Activated CD4-positive, alpha-beta T cell treated with anti-CD3 and anti-CD28 coated beads, Interleukin-2, amount 50 U/mL, for 16 hours (primary cell): ENCODE measurements at regions not wholly inside any gene's neighbourhood (a gene's known extent, or its start where the extent isn't known, plus 50 kb on each side); places are given as distances from the start of the nearest gene placed in this dataset.

Experiments
- DNase-seq: peaks from one replicate; pipeline ENCODE4 v3.0.0-alpha.2; 2020

DNA sequence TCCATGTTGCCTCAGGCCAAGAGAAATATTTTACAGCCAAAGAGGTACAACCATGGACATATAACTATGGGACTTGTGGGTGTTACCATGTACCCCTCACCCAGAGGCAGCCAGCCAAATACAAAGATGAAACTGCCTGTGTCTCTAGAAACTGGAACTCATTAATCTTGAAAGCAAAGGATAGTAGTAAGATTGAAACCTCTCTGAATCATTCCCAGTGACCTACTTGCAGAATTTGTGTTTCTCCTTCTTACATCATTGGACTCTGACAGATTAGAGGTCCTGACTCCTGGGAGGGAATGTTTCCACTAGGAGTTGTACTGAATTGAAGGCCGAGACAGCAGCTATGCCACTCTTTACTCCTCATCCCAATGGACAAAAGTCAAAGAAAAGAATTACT, 257.4 kb upstream of the UBASH3B start:
- peak; percentile 68 for DNase-seq

DNA sequence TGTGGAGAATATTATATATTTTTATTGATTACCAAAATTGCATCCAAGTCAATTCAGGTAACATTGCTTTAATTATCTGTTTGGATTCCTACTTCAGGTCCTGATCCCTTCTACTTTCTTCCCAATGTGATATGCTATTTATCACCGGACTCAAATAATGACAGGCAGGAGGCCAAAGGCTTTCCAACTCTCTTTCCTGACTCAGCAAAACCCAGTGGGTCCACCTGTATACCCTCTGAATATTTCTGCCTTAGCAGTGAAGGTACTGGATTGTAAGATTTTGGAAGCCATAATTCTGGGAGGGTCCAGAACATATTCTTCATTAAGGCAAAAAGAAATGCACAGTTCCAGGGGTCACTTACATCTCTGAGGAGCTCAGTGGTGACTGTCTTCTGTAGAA, 260.2 kb upstream of the UBASH3B start:
- DNase-seq, result no peak

DNA sequence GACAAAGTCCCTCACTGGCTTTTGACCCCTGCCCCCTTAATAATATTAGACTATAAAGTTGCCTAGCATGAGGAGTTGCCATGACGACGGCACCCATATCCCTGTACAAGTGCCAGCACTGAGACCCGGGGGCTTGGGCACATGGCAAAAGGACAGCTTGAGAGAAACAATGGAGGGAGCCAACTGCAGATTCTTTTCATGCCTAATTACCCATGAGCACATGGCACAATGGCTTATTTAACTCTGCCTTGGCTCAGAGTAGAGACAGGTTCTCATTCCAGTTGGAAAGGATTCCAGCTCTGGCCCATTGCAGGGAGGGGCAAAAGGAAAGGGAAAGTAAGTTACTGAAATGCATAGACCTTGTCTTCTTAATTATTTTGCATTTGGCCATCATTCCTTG, 261.2 kb upstream of the UBASH3B start:
- DNase-seq, result no peak

DNA sequence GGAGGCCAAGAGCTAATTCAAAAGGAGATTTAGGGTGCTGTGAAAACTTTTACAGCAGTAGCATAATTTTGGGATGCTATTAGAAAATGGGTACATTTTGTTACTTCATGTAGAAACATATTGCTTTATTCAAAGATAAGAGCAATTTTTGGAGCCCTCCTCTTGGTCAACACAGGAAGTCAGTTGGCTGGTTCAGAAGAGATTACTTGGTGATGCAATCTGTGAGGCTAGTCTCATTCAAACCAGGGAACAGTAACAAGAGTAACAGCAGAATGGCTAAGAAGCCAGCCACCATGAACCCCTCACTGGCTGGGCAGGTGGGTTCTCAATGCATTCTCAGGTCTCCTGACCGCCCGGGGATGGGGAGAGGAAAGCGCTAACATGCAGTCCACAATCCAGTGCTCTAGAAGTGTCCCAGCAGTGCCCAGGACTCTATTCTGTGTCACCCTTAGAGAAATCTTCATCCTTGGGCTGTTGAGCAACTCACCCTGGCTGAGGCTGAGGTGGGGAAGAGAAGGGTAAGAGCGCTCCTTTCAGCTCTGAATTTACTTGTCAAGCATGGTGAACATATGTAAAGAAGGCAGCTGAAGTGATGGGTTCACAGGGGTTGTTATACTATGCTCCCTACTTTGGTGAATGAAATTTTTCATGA, 262.2 kb upstream of the UBASH3B start:
- no peak for DNase-seq

GRCh38 chr11:122392508-122392907, 263.0 kb upstream of the UBASH3B start:
- no peak for DNase-seq

DNA sequence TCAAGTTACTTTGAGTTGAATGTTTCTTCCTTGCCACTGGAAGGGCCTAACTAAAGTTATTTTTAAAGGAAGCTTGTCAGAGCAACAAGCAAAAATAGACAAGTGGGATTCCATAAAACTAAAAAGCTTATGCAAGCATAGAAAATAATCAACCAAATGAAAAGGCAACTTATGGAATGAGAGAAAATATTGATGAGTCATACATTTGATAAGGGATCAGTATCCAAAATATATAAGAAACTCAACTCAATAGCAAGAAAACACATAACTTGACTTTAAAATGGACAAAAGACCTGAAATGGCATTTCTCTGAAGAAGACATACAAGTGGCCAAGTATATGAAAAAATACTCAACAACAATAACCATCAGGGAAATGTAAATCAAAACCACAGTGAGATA, 264.5 kb upstream of the UBASH3B start:
- DNase-seq, result no peak

DNA sequence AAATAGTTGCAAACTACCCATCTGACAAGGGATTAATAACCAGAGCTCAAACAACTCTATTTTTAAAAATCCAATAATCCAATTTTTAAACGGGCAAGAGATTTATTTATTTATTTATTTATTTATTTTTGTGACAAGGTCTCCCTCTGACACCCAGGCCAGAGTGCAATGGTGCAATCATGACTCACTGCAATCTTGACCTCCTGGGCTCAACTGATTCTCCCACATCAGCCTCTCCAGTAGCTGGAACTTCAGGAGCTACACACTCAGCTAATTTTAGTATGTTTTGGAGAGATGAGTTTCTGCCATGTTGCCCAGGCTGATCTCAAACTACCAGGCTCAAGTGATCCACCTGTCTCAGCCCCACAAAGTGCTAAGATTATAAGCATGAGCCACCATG, 267.2 kb upstream of the BLID start:
- no peak for DNase-seq

DNA sequence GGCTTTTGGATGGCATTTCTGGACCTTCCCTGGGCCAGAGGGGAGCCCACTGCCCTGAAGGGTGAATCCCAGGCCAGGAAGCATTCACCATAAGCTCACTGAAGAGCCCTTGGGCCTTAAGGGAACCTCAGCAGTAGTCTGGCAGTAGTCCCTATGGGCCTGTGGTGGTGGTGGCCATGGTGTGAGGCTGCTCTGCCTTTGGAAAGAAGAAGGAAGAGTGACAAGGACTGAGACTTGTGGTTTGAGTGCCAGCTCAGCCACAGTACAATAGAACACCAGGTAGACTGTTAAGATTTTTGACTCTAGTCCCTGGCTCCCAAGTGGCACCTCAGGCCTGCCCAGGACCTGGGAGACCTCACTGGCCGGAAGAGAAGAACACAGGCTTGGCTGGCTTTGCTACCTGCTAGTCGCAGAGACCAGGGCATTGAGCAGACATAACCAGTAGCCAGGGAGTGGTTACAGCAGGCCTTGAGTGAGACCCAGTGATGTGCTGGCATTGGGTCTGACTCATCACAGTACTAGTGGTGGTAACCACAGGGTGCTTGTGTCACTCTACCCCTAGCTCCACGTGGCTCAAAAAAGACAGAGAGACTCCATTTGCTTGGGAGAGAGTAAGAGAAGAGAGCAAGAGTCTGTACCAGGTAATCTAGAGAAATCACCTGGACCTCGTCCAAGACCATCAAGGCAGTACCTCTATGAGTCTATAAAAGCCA, 259.8 kb upstream of the BLID start:
- peak; percentile 60 for DNase-seq

DNA sequence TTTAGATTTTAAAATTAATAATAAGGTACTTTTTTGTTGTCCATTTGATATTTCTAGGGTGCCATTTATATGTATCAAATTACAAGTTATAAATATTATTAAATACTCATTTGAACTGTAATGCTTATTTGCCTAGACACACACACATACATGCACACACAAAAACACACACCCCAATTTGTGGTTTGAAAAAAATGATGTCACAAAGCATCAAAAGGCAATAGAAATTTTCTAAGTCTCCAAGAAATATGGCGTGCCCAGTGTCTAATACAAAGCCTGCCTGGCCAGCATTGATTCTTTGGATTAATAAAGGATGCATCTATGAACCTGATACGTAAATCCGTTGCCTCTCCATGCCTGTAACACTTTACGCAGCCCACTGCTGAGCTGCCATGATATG, 252.8 kb upstream of the BLID start:
- DNase-seq, result no peak

GRCh38 chr11:122367809-122368231, 251.8 kb upstream of the BLID start:
- DNase-seq, result no peak

- no peak for DNase-seq
Measured at GRCh38 chr11:122365610-122366360, 249.8 kb upstream of the BLID start.

DNA sequence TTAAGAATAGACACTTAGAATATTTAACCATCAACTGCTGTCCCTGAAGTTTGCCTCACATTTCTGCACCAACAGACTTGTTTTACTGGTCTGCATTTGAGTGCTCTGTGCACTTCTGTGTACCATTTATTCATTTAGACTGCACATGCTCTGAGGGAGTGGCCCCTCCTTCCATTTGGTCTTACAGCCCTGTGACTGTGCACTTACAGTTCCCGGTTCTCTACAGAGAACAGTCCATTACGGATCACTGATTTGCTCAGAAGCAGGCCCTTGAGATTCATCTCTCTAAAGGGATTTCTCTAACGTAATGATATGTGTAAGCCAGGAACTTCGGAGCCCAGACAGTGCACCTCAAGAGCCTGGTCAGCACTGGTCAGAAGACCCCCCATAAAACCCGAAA, 247.3 kb upstream of the BLID start:
- DNase-seq, result no peak

DNA sequence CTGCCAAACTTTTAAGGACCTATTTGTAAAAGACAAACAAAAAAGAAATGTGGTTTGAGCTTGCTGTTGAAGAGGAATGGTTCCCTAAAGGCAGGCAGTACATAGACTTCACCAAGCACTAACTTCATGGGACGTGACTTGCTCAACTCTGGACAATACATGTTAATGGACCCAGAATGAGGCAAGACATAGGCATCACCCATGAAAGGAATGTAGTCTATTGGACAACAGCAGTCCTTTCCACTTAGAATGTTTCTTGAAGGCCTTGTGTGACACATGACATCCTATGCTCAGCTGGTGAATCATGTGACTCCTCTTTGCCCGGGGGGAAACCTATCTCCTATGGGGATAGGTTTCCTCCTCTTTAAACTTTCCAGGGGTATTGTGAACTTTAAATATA, 246.4 kb upstream of the BLID start:
- DNase-seq, result no peak

GRCh38 chr11:122360875-122361274, 244.9 kb upstream of the BLID start:
- no peak for DNase-seq

GRCh38 chr11:122359081-122359571, 243.1 kb upstream of the BLID start:
- no peak for DNase-seq

DNA sequence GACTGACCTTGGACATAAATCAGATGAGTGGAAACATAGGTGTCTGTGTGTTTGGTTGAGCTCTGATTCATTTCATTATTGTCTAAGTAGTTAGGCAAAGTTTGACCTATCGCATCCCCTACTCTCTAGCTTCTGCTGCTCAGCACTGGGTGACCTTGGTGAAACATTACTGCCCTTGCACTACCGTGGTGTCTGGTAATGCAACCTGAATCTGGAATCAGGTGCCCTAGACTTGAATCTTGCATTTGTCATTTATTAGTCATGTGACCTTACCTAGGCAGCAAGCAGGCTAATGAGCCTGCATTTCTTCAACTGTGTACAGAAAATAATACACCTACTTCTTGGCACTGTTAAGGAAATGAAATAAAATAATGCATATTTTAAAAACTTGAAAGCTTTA, 242.3 kb upstream of the BLID start:
- DNase-seq, result no peak

GRCh38 chr11:122355968-122356367, 240.0 kb upstream of the BLID start:
- DNase-seq, result no peak

- DNase-seq, result no peak
Measured at GRCh38 chr11:122354025-122354697, 238.1 kb upstream of the BLID start.

GRCh38 chr11:122353561-122353960, 237.5 kb upstream of the BLID start:
- DNase-seq, result no peak

- DNase-seq, result no peak
Measured at GRCh38 chr11:122348659-122349409, 232.8 kb upstream of the BLID start.

DNA sequence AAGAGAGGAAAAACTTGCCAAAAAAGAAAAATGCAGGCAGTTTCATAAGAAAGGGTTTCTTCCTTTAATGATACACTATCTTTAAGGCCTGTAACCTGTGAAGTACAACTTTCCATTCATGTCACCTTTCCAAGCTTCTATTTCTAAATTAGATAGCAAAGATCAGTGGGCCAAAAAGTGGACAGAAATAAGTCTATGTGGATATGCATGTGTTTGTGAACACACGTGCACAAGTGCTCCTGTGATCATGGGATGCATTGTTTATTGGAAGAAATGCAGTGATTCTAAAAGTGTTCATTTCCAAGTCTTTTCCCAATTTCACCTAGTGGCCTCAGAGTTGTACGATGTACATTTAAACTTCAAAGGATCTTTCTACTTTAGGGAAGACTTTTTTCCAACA, 230.0 kb upstream of the BLID start:
- no peak for DNase-seq

DNA sequence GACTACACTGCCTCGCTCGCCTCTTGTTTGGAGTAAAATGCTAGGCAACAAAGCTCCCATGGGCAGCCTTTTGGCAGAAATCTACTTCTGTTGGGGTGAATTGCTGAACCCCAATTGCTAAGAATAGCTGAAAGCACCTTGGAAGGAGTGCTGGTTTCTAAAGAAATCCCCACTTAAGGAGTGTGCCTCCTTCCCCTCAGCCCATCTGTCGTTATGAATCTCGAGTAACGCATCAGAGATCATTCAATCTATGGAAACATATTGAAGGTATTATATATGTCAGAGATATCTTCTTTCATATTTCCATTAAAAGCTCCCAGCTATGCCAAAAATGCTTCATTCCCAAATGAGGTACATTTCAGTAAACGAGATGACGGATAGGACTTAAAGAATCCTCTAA, 229.6 kb upstream of the BLID start:
- no peak for DNase-seq

DNA sequence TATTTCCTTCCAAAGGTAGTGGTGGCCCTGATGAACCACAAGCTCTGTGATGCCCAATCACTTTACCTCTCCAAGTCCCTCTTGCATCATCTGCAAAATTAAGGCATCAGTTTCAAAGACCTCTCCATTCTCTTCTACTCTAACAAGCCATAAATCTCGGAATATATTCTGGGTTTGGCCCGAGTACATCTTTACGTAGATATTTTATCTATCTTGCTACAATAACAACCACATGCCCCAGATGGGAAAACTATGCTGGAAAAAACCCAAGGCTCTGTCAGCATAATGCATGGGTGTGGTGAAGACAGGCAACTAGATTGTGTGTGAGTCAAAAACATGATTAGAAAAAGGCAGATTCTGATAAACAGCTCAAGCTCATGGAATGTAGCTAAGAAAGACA, 228.2 kb upstream of the BLID start:
- no peak for DNase-seq
